ENCODE measurements at regions not wholly inside any gene's neighbourhood (a gene's known extent, or its start where the extent isn't known, plus 50 kb on each side); places are given as distances from the start of the nearest gene placed in this dataset.
"Not testable (repeated sequence)": the region's sequence is repeated elsewhere in the genome, so short reads cannot be mapped to it uniquely, and the experiment has no call there.

- Histone ChIP-seq H3K4me3 (no peak overlapping the region), H3K27ac (no peak overlapping the region), H3K27me3 (no peaks in the 10 kb centered on the region), H3K36me3 (no peaks in the 10 kb centered on the region), H3K4me1 (no peaks in the 10 kb centered on the region), H3K9me3 (no peaks in the 10 kb centered on the region)
- no peak for TF ChIP-seq CTCF (IDR thresholded peaks at IDR 0.05)
- no peak for TF ChIP-seq POLR2A (IDR thresholded peaks at IDR 0.05)
- DNase-seq, result no peak
These were observed 153.3 kb downstream of the AVL9 start for GRCh38 chr7:32648408-32649156.

- DNase-seq, H3K36me3 ChIP-seq, H3K4me3 ChIP-seq, H3K4me1 ChIP-seq, H3K27ac ChIP-seq, H3K27me3 ChIP-seq, H3K9me3 ChIP-seq: not testable (repeated sequence)
These were observed 150.0 kb downstream of the AVL9 start for GRCh38 chr7:32645255-32645654.

GRCh38 chr7:32643194-32643593 is 147.9 kb downstream of the AVL9 start:
- Histone ChIP-seq H3K9me3 (no peaks in the 10 kb centered on the region), H3K36me3 (no peaks in the 10 kb centered on the region), H3K4me1 (no peaks in the 10 kb centered on the region), H3K27me3 (no peaks in the 10 kb centered on the region), H3K27ac (no peak overlapping the region), H3K4me3 (no peak overlapping the region)
- no peak for TF ChIP-seq CTCF (IDR thresholded peaks at IDR 0.05)
- TF ChIP-seq POLR2A (IDR thresholded peaks at IDR 0.05), result no peak
- no peak for DNase-seq

- TF ChIP-seq CTCF (IDR thresholded peaks at IDR 0.05) (no peak), POLR2A (IDR thresholded peaks at IDR 0.05) (no peak)
- Histone ChIP-seq H3K36me3 (no peaks in the 10 kb centered on the region), H3K27me3 (no peaks in the 10 kb centered on the region), H3K4me1 (no peaks in the 10 kb centered on the region), H3K27ac (no peak overlapping the region), H3K4me3 (no peak overlapping the region), H3K9me3 (no peaks in the 10 kb centered on the region)
- no peak for DNase-seq
These were observed 143.8 kb downstream of the AVL9 start for GRCh38 chr7:32639122-32639521.

GRCh38 chr7:32638479-32639121 is 143.3 kb downstream of the AVL9 start:
- not testable (repeated sequence) for H3K4me3 ChIP-seq, H3K9me3 ChIP-seq, H3K27ac ChIP-seq, H3K4me1 ChIP-seq, H3K36me3 ChIP-seq, H3K27me3 ChIP-seq, DNase-seq

Small RNA genes in the stretch of these regions (small RNA-seq; reads per million reads assigned to genes)
- gene AC018645.1, result 0 reads per million in 2 donors
- 0 reads per million in 2 donors for gene MIR550A2
- 0 reads per million in 2 donors for gene RF00322
